NCI-H2196 (cell line): ENCODE measurements at regions not wholly inside any gene's neighbourhood (a gene's known extent, or its start where the extent isn't known, plus 50 kb on each side); places are given as distances from the start of the nearest gene placed in this dataset.

Experiments used
- DNase-seq: peaks from one replicate; lab custom pipeline; 2025; ENCODE audit not compliant: unreplicated experiment; lab: John Stamatoyannopoulos, UW

DNA sequence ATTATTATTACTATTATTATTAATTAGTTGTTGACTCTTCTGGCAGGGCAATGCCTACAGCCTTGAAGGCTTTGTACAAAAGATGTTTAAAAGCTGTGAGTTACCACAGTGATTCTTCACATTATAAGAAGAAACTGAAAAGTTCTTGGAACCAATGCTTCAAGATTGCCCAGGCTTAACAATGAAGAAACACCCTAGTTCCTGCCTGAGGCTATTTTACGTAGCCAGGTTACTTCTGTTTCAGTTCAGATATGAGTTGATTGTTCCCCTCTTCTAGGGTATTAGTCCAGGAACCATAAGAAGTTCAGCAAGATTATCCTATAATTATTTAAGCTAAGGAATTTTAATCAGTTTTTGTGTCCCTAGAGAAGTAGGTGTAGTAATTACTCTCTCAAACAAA is 154.6 kb upstream of the CDH12 start:
- DNase-seq, result no peak

DNA sequence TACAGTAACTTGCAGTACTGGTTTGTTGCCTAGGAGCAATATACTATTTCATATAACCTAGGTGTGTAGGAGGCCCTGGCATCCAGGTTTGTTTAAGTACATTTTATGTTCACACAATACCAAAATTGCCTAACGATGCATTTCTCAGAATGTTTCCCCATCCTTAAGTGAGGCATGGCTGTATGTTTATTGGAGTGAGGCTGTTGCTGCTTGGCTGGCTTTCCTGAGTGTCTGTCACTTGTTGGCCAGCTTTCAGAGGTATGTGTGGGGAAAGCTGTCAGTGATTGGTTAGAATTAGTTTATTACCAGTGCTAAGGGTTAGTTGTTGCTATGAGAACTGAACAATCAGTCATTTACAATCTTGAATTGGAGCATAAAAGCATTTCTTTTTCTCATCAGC is 154.1 kb upstream of the CDH12 start:
- no peak for DNase-seq

DNA sequence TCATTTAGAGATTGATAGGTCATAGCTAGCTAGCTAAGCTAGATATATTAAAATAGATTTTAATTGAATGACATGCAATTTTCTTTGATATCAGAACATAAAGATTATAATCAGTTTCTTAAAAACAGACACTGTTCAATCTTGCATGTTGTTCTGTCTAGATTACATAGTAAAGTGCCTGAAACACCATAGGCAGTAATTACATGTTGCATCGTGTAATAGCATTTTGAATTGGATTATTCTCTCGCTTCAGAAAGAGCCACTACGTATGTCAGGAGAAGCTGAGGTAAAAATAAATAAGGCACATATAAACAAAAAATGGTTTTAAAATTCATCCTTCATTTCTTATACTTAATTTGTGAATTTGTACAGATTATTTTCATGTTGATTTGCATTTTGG is 148.0 kb upstream of the CDH12 start:
- DNase-seq, result no peak

DNA sequence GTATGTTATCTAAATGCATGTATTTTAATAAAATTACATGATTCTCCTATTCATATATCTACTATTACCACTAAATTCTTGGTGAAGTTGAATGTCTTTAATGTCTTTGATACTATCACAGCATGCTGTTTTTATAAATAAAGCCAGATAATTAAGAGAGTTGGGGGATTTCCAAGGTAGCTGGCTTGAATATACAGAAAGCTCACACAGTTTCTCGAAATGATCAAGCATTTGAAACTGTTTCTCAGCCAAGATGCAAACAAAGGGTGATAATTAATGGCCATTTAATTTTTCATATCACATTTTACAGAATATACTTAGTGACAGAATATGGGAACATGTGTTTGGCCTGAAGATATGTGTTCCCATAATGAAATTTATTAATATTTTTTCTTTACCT is 145.6 kb upstream of the CDH12 start:
- DNase-seq, result no peak

DNA sequence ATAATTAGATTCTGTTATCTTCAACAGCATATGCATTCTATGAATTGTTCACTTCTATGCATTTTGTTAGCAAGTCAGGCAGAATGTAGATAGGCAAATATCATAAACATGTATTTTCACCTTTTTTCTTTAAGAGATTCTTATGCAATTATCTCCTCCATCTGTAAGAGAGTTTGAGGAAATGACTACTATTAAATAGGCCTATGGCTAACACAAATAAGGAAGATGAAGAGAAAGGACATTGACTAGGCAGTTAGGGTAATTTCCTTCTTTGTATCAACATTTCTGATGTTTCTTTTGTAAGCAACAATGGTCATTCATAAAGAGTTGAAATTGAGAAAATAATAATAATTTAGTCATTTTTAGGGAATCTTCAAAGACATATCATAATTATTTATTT is 145.2 kb upstream of the CDH12 start:
- no peak for DNase-seq

DNA sequence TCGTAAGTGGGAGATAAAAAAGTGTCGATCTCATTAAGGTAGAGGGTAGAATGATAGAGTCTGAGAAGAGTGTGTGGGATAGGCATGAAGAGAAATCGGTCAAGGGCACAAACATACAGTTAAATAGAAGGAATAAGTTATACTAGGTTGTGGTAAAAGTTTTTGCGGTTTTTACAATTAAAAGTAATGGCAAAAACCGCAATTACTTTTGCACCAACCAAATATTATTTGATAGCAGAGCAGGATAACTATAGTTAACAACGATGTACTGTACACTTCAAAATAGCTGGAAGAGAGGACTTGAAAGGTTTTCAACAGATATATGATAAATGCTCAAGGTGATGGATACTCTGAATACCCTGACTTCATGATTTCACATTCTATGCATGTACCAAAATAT is 135.8 kb upstream of the CDH12 start:
- DNase-seq, result no peak

DNA sequence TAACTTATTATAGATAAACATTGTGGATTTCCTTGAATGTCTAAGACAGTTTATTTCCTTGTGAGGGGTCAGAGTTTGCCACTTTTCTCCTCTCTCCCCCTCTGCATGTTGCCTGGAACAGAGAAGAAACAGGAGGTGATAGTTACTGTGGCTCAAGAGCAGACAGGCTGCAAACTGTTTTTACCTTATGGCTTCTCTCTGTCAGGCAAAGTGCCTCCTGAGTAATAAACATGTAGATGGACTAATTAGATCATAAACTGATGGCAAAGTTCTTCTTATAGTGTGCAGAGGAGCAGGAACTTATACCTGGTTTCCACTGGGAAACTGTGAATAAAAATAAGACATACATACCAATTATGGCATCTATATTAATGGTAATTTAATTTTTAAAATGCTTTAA is 133.1 kb upstream of the CDH12 start:
- no peak for DNase-seq

DNA sequence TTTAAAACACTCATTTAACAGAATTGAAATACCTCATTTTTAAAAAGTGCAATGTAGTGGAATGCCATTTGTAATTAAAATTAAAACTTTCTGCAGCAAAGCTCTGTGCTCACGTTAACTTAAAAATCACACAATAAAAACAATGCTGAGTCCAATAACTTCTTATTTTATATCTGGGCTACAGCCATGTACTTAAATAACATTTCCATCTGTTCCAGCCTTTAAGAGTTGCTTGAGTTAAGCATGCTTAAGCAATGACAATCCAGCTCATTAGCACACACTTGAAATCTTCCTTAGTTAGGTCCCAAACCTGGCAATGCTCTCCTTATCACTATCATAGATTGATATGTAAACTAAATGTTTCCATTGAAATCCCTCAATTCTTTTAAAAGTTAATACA is 132.3 kb upstream of the CDH12 start:
- DNase-seq, result no peak

DNA sequence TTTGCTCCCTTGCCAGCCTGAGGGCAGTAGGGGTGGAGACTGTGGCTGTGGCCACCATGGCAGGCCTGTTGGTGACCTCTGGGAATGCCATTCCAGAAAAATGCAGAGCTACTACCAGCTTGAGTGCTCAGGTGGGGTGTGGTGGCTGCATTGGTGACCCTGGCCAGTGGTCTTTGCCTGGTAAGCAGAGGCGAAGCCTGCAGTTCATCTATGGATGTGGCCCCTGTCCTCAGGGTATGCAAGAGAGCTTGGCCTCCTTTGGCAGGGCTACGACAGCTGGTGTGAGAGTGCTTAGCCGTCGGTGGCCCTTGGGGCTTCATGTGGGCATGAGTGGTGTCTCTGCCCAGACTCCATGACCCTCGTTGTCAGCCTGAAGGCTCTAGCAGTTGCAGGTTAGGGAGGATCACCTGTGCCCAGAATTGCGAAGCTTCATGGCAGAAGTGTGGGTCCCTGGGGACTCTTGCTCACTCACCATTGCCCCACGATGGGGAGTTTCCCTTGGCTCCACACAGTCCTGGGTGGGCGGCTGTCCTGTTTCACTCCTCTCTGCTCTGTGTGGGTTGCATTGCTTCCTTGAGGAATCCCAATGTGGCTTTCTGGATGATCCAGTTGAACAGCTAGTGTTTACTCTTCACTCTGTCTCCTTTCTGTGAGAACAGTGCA is 117.9 kb upstream of the CDH12 start:
- DNase-seq, result no peak

DNA sequence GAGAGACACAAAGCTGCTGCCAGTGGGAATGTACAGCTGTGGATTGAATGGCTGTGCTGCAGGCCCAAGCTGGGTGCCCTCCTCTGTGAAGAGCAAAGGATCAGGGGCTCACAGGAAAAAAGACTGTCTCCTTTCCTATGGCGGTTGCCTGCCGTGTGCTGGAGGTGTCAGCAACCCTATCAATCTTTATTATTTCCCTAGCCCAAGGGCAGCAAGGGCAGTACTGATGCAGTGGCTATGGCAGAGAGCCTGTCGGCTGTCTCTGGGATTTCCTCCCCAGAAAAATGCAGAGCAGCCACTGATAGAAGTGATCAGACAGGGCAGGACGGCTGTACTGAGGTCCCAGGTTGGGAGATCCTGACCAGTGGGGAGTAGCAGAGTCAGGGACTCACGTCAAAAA is 117.3 kb upstream of the CDH12 start:
- DNase-seq, result no peak

DNA sequence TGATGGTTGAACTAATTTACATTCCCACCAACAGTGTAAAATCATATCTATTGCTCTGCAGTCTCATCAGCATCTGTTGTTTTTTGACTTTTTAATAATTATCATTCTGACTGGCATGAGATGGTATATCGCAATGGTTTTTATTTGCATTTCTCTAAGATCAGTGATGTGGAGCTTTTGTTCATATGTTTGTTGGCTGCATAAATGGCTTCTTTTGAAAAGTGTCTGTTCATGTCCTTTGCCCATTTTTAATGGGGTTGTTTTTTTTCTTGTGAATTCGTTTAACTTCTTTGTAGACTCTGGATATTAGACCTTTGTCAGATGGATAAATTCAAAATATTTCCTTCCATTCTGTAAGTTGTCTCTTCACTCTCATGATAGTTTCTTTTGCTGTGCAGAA is 115.2 kb upstream of the CDH12 start:
- DNase-seq, result no peak

DNA sequence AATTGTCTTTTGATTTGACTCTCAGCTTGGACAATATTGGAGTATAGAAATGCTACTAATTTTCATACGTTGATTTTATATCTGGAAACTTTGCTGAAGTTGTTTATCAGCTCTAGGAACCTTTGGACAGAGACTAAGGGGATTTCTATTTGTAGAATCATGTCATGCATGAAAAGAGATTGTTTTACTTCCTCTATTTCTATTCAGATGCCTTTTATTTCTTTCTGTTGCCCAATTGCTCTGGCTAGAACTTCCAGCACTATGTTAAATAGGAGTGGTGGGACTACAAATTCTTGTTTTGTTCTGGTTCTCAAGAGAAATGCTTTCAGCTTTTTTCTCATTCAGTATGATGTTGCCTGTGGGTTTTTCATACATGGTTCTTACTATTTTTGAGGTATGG is 112.8 kb upstream of the CDH12 start:
- DNase-seq, result no peak

DNA sequence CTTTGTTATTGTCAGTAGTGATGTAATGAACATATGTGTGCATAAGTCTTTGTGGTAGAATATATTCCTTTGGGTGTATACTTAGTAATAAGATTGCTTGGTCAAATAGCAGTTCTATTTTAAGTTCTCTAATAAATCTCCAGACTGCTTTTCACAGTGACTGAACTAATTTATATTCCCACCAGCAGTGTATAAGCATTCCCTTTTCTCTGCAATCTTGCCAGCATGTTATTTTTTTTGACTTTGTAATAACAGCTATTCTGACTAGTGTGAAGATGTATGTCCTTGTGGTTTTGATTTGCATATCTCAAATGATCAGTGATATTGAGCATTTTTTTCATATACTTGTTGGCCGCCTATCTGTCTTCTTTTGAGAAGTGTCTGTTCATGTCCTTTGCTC is 111.5 kb upstream of the CDH12 start:
- DNase-seq, result no peak

DNA sequence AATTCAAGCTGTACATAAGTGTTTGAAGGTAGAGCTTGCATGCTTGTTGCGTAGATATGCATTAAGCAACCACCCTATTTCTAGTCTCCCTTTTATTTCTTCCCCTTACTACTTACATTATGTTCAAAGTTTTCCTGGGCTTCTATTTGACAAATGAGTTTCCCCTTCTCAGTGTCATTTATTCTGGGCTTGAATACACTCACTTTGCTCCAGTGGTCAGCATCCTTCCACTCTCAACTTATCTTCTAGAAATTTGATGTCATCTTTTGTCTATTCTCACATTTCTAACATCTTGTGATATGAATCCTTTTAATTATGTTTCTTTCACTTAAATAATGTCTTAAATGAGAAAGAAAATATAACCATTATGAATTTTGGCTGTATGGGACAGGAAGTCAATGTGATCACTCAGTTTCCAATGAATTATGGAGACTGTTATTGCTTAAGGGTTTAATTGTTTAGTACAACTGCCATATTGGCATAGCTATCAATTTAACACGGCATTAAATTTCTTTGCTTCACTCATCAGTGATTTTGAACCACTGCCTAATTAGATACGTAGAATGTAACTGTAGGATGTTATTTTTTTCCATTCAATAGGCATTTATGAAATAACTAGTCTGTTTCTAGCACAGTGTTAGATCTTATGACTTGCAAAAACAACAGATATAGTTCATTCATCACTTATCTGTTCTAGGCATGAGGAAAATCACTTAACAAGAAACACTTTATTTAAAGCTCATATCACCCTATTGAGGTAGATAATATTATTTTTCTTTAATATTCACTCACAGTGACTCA is 105.5 kb upstream of the CDH12 start:
- DNase-seq, result no peak

DNA sequence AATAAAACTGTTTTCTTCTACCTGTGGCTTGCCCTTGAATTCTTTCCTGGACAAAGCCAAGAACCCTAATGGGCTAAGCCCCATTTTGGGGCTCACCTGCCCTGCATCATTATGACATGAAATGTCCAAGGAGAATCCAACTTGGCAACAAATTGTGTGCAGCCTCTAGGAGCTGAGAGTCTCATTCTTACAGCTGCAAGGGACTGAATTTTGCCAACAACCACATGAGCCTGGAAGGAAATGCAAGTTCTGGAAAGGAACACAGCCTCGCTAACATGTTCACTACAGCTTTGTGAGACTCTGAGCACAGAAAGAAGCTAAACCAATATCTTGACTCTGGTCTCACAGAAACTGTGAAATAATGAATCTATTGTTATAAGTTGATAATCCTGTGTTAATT is 94.8 kb upstream of the CDH12 start:
- DNase-seq, result no peak

DNA sequence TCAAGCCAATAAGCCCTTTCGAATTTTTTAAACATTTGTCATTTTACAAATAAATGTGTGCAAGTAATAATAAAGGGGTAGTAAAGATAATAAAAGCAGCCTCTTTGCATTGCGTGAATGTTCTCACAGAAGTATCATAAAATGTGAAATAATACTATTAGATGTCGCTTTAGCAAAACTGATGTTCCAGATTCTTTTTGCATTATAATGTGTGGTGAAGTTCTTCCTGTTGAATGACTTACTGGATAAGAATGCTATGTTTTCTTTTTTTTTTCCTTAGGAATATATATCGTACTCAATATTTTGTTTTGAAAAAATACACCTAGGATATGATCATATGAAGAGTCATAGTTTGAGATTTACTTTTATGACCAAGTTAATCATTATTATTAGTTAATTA is 85.2 kb upstream of the CDH12 start:
- no peak for DNase-seq

DNA sequence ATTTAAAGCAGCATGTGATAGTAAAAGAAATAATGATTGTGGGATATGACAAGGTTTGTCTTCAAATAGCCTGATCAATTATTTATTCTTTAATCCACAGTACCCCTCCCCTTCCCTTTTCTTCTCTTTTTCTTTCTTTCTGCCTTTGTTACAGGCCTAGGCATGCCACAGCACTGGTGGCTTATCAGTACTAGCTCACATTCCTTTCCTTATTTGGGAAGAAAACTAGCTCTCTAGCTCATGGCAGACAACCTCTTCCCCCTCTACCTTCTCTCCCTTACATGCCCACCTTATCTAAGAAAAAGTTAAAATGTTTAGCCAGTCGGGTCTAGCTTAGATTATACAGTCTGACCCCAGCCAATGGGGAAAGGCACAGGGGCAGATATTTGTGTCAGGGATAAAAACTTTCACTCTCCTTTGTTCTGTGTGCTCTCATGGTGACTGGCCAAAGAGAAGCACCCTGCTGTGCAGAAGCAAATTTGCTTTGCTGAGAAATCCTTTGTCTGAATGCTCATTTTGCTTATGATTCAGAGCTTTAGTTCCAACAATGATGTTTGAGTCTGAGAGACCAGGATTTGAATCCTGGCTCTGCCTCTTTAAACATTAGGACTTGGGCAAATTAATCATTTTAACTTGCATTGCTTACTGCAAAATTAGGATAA is 75.8 kb upstream of the CDH12 start:
- no peak for DNase-seq

DNA sequence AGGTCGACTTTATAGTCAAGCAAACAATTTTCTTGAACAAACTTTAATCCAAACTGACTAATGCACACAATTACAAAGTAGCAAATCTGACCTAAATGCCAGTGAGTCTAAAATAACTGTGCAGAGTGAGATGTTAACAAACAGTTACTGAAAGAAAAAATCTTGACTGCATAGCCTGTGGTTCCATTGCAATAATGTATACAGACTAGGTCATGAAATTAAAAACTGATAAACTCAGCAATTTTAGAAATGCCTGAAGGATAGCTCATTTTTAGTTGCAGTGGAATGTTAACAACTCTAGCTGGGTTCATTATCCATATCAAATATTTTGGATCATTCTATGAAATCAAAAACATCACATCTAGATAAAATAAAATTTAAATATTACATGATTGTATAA is 73.4 kb upstream of the CDH12 start:
- no peak for DNase-seq

DNA sequence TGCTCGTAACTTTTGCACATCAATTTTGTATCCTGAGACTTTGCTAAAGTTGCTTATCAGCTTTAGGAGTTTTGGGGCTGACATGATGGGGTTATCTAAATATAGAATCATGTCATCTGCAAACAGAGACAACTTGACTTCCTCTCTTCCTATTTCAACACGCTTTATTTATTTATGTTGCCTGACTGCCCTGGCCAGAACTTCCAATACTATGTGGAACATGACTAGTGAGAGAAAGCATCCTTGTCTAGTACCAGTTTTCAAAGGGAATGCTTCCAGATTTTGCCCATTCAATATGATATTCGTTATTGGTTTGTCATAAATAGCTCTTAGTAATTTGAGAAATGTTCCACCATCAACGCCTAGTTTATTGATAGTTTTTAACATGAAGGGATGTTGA is 65.4 kb upstream of the CDH12 start:
- DNase-seq, result no peak

DNA sequence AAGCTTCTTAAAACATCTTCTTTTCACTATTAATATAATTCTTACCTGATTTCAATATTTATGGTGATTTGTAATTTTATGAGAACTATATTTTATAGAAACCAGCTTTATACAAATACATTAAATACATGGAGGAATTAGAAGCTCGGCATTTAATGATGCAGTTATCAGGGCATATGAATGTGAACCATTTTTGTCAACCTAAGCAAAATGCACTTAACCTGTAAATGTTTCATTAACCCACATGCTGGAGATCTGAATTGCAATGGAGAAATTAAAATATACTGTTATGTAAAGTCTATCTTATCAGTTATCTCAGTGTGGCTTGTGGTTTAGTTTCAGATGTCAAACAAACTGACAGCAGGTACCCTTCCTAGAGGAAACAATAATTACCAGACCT is 63.2 kb upstream of the CDH12 start:
- DNase-seq, result no peak

DNA sequence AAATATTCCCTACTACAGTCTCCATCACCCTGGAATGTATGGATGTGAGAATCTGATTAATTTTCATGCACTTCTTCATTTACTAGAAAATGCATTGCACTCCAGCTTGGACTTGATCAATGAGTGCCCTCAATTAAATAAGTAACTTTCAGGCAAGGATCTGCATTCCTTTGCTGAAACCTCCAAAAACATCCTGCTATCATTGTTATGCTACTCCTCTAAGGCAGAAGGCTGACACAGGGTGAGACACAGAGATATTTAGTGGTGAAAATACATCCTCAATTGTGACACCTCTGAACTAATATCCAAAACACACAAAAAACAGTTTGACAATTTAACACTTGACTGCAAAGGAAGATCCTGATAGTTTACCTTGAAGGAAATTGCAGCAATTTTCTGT is 57.9 kb upstream of the CDH12 start:
- DNase-seq, result no peak

DNA sequence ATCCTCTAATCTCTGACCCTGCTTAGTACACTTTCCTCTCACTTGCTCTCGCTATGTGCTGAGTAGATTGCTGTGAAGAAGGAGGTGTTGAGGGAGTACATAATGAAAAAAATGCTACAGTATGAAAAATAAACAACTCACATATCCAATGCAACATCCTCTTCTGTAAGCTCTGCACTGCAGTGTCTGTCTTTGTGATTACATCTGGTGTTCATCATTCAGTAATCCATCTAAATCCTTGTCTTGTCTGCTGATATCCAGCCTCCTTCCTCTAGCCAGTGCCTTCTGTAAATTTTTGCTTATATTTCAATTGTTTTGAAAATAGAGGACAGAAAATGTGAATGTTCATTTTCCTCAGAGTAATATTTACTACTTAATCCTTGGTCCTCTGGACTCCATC is 57.4 kb upstream of the CDH12 start:
- DNase-seq, result no peak
